ENCODE measurements at regions not wholly inside any gene's neighbourhood (a gene's known extent, or its start where the extent isn't known, plus 50 kb on each side); places are given as distances from the start of the nearest gene placed in this dataset.

DNA sequence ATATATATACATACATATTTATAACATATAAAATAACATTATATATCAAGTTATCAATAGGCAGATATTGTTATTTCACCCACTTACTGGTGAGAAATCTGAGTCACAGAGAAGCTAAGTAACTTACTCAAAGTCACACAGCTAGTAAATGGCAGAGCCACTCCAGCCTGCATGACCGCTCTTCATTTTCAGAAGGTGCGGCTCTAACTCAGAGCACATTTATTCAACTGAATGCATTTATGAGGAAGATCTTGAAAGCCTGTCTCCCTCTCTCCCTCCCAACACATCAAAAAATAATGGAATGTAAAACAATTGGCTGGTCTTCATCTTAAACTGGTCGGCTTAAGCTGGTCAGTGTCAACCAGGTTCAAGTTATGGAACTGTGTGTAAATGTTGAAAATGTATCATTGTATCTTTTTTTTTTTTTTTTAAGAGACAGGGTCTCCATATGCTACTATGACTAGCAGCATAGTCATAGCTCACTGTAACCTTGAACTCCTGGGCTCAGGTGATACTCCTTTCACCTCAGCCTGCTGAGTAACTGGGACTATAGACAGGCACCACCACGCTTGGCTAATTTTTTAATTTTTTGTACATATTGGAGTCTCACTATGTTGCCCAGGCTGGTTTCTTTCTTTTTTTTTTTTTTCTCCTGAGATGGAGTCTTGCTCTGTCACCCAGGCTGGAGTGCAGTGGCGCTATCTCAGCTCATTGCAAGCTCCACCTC, 70.7 kb upstream of the NCOA3 start (continued):
- TF ChIP-seq, protein P1, sequence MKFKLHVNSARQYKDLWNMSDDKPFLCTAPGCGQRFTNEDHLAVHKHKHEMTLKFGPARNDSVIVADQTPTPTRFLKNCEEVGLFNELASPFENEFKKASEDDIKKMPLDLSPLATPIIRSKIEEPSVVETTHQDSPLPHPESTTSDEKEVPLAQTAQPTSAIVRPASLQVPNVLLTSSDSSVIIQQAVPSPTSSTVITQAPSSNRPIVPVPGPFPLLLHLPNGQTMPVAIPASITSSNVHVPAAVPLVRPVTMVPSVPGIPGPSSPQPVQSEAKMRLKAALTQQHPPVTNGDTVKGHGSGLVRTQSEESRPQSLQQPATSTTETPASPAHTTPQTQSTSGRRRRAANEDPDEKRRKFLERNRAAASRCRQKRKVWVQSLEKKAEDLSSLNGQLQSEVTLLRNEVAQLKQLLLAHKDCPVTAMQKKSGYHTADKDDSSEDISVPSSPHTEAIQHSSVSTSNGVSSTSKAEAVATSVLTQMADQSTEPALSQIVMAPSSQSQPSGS (IDR thresholded peaks at IDR 0.05; ENCODE audit: low read length) = no peak
- no peak for TF ChIP-seq SP1 (IDR thresholded peaks at IDR 0.05; ENCODE audit: low read depth, low read length)
